ENCODE measurements at regions not wholly inside any gene's neighbourhood (a gene's known extent, or its start where the extent isn't known, plus 50 kb on each side); places are given as distances from the start of the nearest gene placed in this dataset.

DNA sequence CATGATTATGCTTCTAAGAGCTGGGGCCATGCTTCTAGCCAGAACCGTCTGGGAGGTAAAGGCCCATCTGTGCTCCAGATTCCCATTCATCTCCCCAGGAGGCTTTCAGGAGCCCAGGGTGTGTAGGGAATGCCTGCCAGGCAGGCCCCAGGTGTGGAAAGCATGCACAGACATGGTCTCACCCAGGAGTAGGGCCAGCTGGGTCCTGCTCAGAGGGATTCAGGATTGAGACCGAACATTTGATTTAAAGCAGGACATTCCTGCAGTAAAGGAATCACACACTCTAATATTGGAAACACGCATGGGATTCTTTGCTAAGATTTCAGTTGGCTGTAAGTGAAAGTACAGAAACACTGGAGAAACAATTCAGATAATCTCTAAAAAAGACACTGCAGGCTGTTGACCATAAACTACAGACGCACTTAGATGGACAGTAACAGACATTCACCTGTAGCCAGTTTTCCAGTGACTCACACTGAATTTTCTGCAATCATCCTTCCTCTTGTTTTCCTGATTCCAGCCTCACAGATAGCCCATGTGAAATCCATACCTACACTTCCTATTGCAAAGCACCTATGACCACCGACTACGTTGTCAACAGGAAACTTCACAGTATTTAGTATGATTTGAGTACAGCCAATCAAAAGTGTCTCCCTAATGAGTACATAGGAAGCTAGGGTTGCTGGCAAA, 257.8 kb downstream of the TBC1D4 start:
- TF ChIP-seq CTCF (IDR thresholded peaks at IDR 0.05 in 8 of 11, conservative IDR thresholded peaks at IDR 0.05 in 3 of 11) (no peak), POLR2AphosphoS5 (IDR thresholded peaks at IDR 0.05) (no peak)

All from spleen (tissue), 7 donors.